Activated naive CD4-positive, alpha-beta T cell treated with anti-CD3 and anti-CD28 coated beads, Interleukin-2, amount 50 U/mL, for 24 hours (primary cell): ENCODE measurements at regions not wholly inside any gene's neighbourhood (a gene's known extent, or its start where the extent isn't known, plus 50 kb on each side); places are given as distances from the start of the nearest gene placed in this dataset.
"Not testable (repeated sequence)": the region's sequence is repeated elsewhere in the genome, so short reads cannot be mapped to it uniquely, and the experiment has no call there.

Source experiments
- H3K27ac Mint-ChIP-seq: one replicate; pipeline ENCODE4 v1.8.0; 2021; ENCODE audit warnings: mild to moderate bottlenecking, mixed read lengths
- H3K27me3 Mint-ChIP-seq: one replicate; pipeline ENCODE4 v1.8.0; 2021; ENCODE audit warnings: mixed read lengths
- H3K36me3 Mint-ChIP-seq: one replicate; pipeline ENCODE4 v1.8.0; 2021; ENCODE audit warnings: mixed read lengths
- H3K4me1 Mint-ChIP-seq: one replicate; pipeline ENCODE4 v1.8.0; 2021; ENCODE audit warnings: mixed read lengths
- H3K4me3 Mint-ChIP-seq: one replicate; pipeline ENCODE4 v1.8.0; 2021; ENCODE audit warnings: mild to moderate bottlenecking, mixed read lengths
- H3K9me3 Mint-ChIP-seq: one replicate; pipeline ENCODE4 v1.8.0; 2021; ENCODE audit warnings: mixed read lengths

- Mint-ChIP-seq H3K36me3 (no peaks in the 10 kb centered on the region), H3K9me3 (no peaks in the 10 kb centered on the region), H3K27me3 (no peaks in the 10 kb centered on the region), H3K4me1 (peaks cover 38% of the 10 kb centered on the region), H3K27ac (no peak overlapping the region), H3K4me3 (no peak overlapping the region)
These were observed 98.2 kb upstream of the IGLL5 start for GRCh38 chr22:22789233-22789921.

- H3K4me1 Mint-ChIP-seq: peaks cover 38% of the 10 kb centered on the region
- no peaks in the 10 kb centered on the region for H3K27me3 Mint-ChIP-seq
- no peaks in the 10 kb centered on the region for H3K9me3 Mint-ChIP-seq
- peak overlapping the region; percentile 2 for H3K4me3 Mint-ChIP-seq
- no peak overlapping the region for H3K27ac Mint-ChIP-seq
- no peaks in the 10 kb centered on the region for H3K36me3 Mint-ChIP-seq
These were observed 97.4 kb upstream of the IGLL5 start for GRCh38 chr22:22789922-22790845.

- Mint-ChIP-seq H3K27me3 (no peaks in the 10 kb centered on the region), H3K27ac (no peak overlapping the region), H3K4me1 (peaks cover 38% of the 10 kb centered on the region), H3K9me3 (no peaks in the 10 kb centered on the region), H3K36me3 (no peaks in the 10 kb centered on the region), H3K4me3 (no peak overlapping the region)
These were observed 96.0 kb upstream of the IGLL5 start for GRCh38 chr22:22791438-22792181.

- H3K4me3 Mint-ChIP-seq, H3K9me3 Mint-ChIP-seq, H3K27me3 Mint-ChIP-seq, H3K27ac Mint-ChIP-seq, H3K36me3 Mint-ChIP-seq: not testable (repeated sequence)
- peaks cover 38% of the 10 kb centered on the region for H3K4me1 Mint-ChIP-seq
These were observed 95.3 kb upstream of the IGLL5 start for GRCh38 chr22:22792205-22792786.

- H3K27ac Mint-ChIP-seq, H3K9me3 Mint-ChIP-seq, H3K27me3 Mint-ChIP-seq, H3K4me3 Mint-ChIP-seq, H3K36me3 Mint-ChIP-seq: not testable (repeated sequence)
- peaks cover 22% of the 10 kb centered on the region for H3K4me1 Mint-ChIP-seq
These were observed 92.0 kb upstream of the IGLL5 start for GRCh38 chr22:22795639-22796038.

- no peaks in the 10 kb centered on the region for H3K9me3 Mint-ChIP-seq
- no peaks in the 10 kb centered on the region for H3K36me3 Mint-ChIP-seq
- no peaks in the 10 kb centered on the region for H3K27me3 Mint-ChIP-seq
- H3K4me3 Mint-ChIP-seq: no peak overlapping the region
- no peak overlapping the region for H3K27ac Mint-ChIP-seq
- H3K4me1 Mint-ChIP-seq: peaks cover 18% of the 10 kb centered on the region
These were observed 90.9 kb upstream of the IGLL5 start for GRCh38 chr22:22796724-22797123.

GRCh38 chr22:22798232-22798616 is 89.4 kb upstream of the IGLL5 start:
- H3K4me1 Mint-ChIP-seq: peaks cover 6% of the 10 kb centered on the region
- H3K9me3 Mint-ChIP-seq: no peaks in the 10 kb centered on the region
- no peak overlapping the region for H3K4me3 Mint-ChIP-seq
- H3K27me3 Mint-ChIP-seq: no peaks in the 10 kb centered on the region
- no peak overlapping the region for H3K27ac Mint-ChIP-seq
- H3K36me3 Mint-ChIP-seq: no peaks in the 10 kb centered on the region

GRCh38 chr22:22798716-22799115 is 88.9 kb upstream of the IGLL5 start:
- H3K4me1 Mint-ChIP-seq: peaks cover 6% of the 10 kb centered on the region

GRCh38 chr22:22799561-22799960 is 88.1 kb upstream of the IGLL5 start:
- H3K4me3 Mint-ChIP-seq: no peak overlapping the region
- H3K9me3 Mint-ChIP-seq: no peaks in the 10 kb centered on the region
- H3K36me3 Mint-ChIP-seq: no peaks in the 10 kb centered on the region
- H3K27me3 Mint-ChIP-seq: no peaks in the 10 kb centered on the region
- no peak overlapping the region for H3K27ac Mint-ChIP-seq
- H3K4me1 Mint-ChIP-seq: peaks cover 6% of the 10 kb centered on the region

More at GRCh38 chr22:22798716-22799115, 88.9 kb upstream of the IGLL5 start:
- Mint-ChIP-seq H3K36me3 (no peaks in the 10 kb centered on the region), H3K9me3 (no peaks in the 10 kb centered on the region), H3K27me3 (no peaks in the 10 kb centered on the region), H3K4me3 (no peak overlapping the region), H3K27ac (no peak overlapping the region)

GRCh38 chr22:22800716-22801115 is 86.9 kb upstream of the IGLL5 start:
- Mint-ChIP-seq H3K36me3 (no peaks in the 10 kb centered on the region), H3K4me1 (peaks cover 6% of the 10 kb centered on the region), H3K4me3 (no peak overlapping the region), H3K9me3 (no peaks in the 10 kb centered on the region), H3K27me3 (no peaks in the 10 kb centered on the region), H3K27ac (no peak overlapping the region)

- Mint-ChIP-seq H3K4me3 (no peak overlapping the region), H3K27ac (no peak overlapping the region), H3K36me3 (no peaks in the 10 kb centered on the region), H3K27me3 (no peaks in the 10 kb centered on the region), H3K4me1 (peaks cover 6% of the 10 kb centered on the region), H3K9me3 (no peaks in the 10 kb centered on the region)
These were observed 85.2 kb upstream of the IGLL5 start for GRCh38 chr22:22802339-22802970.

- Mint-ChIP-seq H3K36me3 (no peaks in the 10 kb centered on the region), H3K27ac (no peak overlapping the region), H3K4me1 (no peaks in the 10 kb centered on the region), H3K4me3 (no peak overlapping the region), H3K9me3 (no peaks in the 10 kb centered on the region), H3K27me3 (no peaks in the 10 kb centered on the region)
These were observed 84.2 kb upstream of the IGLL5 start for GRCh38 chr22:22803285-22803853.

GRCh38 chr22:22810018-22810427 is 77.6 kb upstream of the IGLL5 start:
- Mint-ChIP-seq H3K27me3 (no peaks in the 10 kb centered on the region), H3K36me3 (no peaks in the 10 kb centered on the region), H3K27ac (no peak overlapping the region), H3K9me3 (no peaks in the 10 kb centered on the region), H3K4me1 (peaks cover 43% of the 10 kb centered on the region), H3K4me3 (no peak overlapping the region)

- H3K9me3 Mint-ChIP-seq: no peaks in the 10 kb centered on the region
- H3K27me3 Mint-ChIP-seq: no peaks in the 10 kb centered on the region
- H3K4me3 Mint-ChIP-seq: no peak overlapping the region
- no peaks in the 10 kb centered on the region for H3K36me3 Mint-ChIP-seq
- H3K27ac Mint-ChIP-seq: no peak overlapping the region
- H3K4me1 Mint-ChIP-seq: peaks cover 48% of the 10 kb centered on the region
These were observed 77.1 kb upstream of the IGLL5 start for GRCh38 chr22:22810471-22810870.
